Panc1 (cell line): ENCODE measurements at regions not wholly inside any gene's neighbourhood (a gene's known extent, or its start where the extent isn't known, plus 50 kb on each side); places are given as distances from the start of the nearest gene placed in this dataset.

Experiments used
- ATAC-seq: fragments of 200-7000 bp; cut with Tn5 transposase; 2 replicates; pipeline ENCODE4 v1.9.1; 2020; ENCODE audit warnings: mild to moderate bottlenecking, moderate library complexity
- BruUV-seq: library from RNA; stranded (reverse); fragments of 400-500 nt; replicated peaks from 2 replicates; lab custom pipeline; 2021; lab: Mats Ljungman, UMichigan
- CTCF ChIA-PET: fragments of 300-600 bp; sonication (Branson Sonifier 250); formaldehyde crosslinking; loops from one replicate; lab custom pipeline; 2022; ENCODE audit warnings: antibody characterized with exemption; lab: Charles Lee
- POLR2A ChIA-PET: fragments of 300-600 bp; sonication (Branson Sonifier 250); formaldehyde crosslinking; loops from one replicate; lab custom pipeline; 2022; ENCODE audit warnings: antibody characterized with exemption; lab: Charles Lee
- DNase-seq: peaks from one replicate; pipeline ENCODE4 v3.0.0-alpha.2; 2010; ENCODE audit warnings: low read depth, low spot score
- H3K27ac ChIP-seq: 2 replicates; pipeline ENCODE4 v1.5.1; 2011; ENCODE audit warnings: mild to moderate bottlenecking, low read length, inconsistent platforms
- H3K27me3 ChIP-seq: fragments of 200-500 bp; sonication (Bioruptor generic); 2 replicates; pipeline ENCODE4 v1.6.0; 2014; ENCODE audit warnings: low read length, inconsistent platforms; ENCODE audit not compliant: control insufficient read depth, insufficient read depth
- H3K36me3 ChIP-seq: fragments of 200-500 bp; sonication (Bioruptor generic); 2 replicates; pipeline ENCODE4 v1.5.1; 2014; ENCODE audit warnings: inconsistent platforms, mild to moderate bottlenecking, low read length, moderate library complexity; ENCODE audit not compliant: control insufficient read depth, insufficient read depth
- H3K4me1 ChIP-seq: 2 replicates; pipeline ENCODE4 v1.5.1; 2011; ENCODE audit warnings: inconsistent platforms, mild to moderate bottlenecking, low read length, moderate library complexity; ENCODE audit not compliant: control insufficient read depth, insufficient read depth
- H3K4me3 ChIP-seq, 2 experiments: 2 replicates each; pipeline ENCODE4 v1.5.1; 2011 to 2012; ENCODE audit warnings: low read depth in 2 of 2, low read length in 2 of 2, mild to moderate bottlenecking in 2 of 2, inconsistent platforms in 1 of 2, moderate library complexity in 1 of 2
- H3K9me3 ChIP-seq: fragments of 200-500 bp; sonication (Bioruptor generic); 2 replicates; pipeline ENCODE4 v1.5.1; 2014; ENCODE audit warnings: low read depth, mild to moderate bottlenecking, inconsistent platforms, low read length, moderate library complexity; ENCODE audit not compliant: control insufficient read depth, insufficient read depth
- POLR2AphosphoS5 ChIP-seq: IDR thresholded peaks from 2 replicates; pipeline ENCODE4 v1.6.1; 2012; ENCODE audit warnings: mild to moderate bottlenecking, low read depth, low read length, moderate library complexity
- REST ChIP-seq, 2 experiments: IDR thresholded peaks; 2 replicates each; pipeline ENCODE4 v1.6.1; 2011 to 2012; ENCODE audit warnings: low read depth in 2 of 2, control low read depth in 1 of 2, low read length in 1 of 2, mild to moderate bottlenecking in 1 of 2, moderate library complexity in 1 of 2; ENCODE audit not compliant: insufficient read depth in 1 of 2
- SIN3A ChIP-seq: IDR thresholded peaks from 2 replicates; pipeline ENCODE4 v1.6.1; 2012; ENCODE audit warnings: low read depth, mild to moderate bottlenecking, low read length, moderate library complexity, borderline replicate concordance; ENCODE audit not compliant: insufficient read depth
- TCF7L2 ChIP-seq: IDR thresholded peaks from 2 replicates; pipeline ENCODE4 v1.6.1; 2011; ENCODE audit warnings: mild to moderate bottlenecking, low read depth, low read length, inconsistent platforms
- in situ Hi-C: cut with HindIII; loops from 2 replicates; pipeline ENCODE4 v1.10.0; 2016; ENCODE audit warnings: low sequenced_read_pairs, low pct_unique_long_range_greater_than_20kb
- intact Hi-C: fragments of 100-400 bp; cut with micrococcal nuclease; formaldehyde crosslinking; loops from one replicate; pipeline ENCODE4 v1.10.0; 2022; ENCODE audit not compliant: unreplicated experiment
- TF ChIP-seq, protein P1 (sequence below): fragments of 450-650 bp; IDR thresholded peaks from 2 replicates; pipeline ENCODE4 v1.5.1; 2017; ENCODE audit warnings: mild to moderate bottlenecking

DNA sequence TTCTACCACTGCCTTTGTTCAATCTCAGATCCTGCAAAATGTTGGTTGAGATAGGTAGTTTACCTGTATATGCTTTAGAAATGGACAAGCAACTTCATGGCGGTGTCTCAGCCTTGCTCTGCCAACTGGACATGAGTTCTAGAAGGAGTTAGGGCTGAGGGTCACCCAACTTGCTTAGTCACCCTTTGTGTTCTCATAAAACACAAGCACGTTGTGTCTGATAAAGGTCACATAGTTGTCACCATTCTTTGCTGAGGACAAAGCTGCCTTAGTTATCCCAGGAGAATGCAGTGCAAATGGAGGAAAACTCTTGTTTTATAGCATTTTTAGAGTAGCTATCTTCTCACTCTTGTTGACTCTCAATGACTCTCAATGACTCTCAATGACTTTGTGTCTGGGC, 218.4 kb upstream of the TMTC4 start:
- no peaks in the 10 kb centered on the region for H3K9me3 ChIP-seq
- DNase-seq, result no peak
- ChIA-PET POLR2A (no interaction called here), CTCF (no interaction called here)
- no peaks in the 10 kb centered on the region for H3K27me3 ChIP-seq
- no peaks in the 10 kb centered on the region for H3K36me3 ChIP-seq
- TF ChIP-seq, protein P1, sequence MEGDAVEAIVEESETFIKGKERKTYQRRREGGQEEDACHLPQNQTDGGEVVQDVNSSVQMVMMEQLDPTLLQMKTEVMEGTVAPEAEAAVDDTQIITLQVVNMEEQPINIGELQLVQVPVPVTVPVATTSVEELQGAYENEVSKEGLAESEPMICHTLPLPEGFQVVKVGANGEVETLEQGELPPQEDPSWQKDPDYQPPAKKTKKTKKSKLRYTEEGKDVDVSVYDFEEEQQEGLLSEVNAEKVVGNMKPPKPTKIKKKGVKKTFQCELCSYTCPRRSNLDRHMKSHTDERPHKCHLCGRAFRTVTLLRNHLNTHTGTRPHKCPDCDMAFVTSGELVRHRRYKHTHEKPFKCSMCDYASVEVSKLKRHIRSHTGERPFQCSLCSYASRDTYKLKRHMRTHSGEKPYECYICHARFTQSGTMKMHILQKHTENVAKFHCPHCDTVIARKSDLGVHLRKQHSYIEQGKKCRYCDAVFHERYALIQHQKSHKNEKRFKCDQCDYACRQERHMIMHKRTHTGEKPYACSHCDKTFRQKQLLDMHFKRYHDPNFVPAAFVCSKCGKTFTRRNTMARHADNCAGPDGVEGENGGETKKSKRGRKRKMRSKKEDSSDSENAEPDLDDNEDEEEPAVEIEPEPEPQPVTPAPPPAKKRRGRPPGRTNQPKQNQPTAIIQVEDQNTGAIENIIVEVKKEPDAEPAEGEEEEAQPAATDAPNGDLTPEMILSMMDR, result no peak
- TF ChIP-seq POLR2AphosphoS5 (no peak), SIN3A (no peak), TCF7L2 (no peak)
- BruUV-seq, result no TSS peak
- intact Hi-C loops, result no loop called here
- ATAC-seq, result no peak
- no peak overlapping the region for H3K4me3 ChIP-seq
- in situ Hi-C loops, result no loop called here
- H3K27ac ChIP-seq, result no peak overlapping the region
- no peaks in the 10 kb centered on the region for H3K4me1 ChIP-seq

- Histone ChIP-seq H3K4me3 (no peak overlapping the region), H3K27me3 (no peaks in the 10 kb centered on the region), H3K4me1 (no peaks in the 10 kb centered on the region), H3K36me3 (no peaks in the 10 kb centered on the region), H3K27ac (no peak overlapping the region), H3K9me3 (no peaks in the 10 kb centered on the region)
- intact Hi-C loops, result no loop called here
- ChIA-PET CTCF (no interaction called here), POLR2A (no interaction called here)
- ATAC-seq, result no peak
- no TSS peak for BruUV-seq
- in situ Hi-C loops, result no loop called here
- no peak for DNase-seq
- TF ChIP-seq, protein P1, result no peak
- TF ChIP-seq SIN3A (no peak), POLR2AphosphoS5 (no peak), TCF7L2 (no peak), REST (IDR thresholded peaks at IDR 0.05; ENCODE audit: insufficient read depth in 1 of 2, low read depth in 2 of 2, low read length in 1 of 2) (no peak)
Measured at GRCh38 chr13:100890645-100891044, 216.1 kb upstream of the TMTC4 start.

- Histone ChIP-seq H3K4me1 (no peaks in the 10 kb centered on the region), H3K9me3 (no peaks in the 10 kb centered on the region), H3K27ac (no peak overlapping the region), H3K36me3 (no peaks in the 10 kb centered on the region), H3K27me3 (no peaks in the 10 kb centered on the region), H3K4me3 (no peak overlapping the region)
- ChIA-PET POLR2A (no interaction called here), CTCF (no interaction called here)
- BruUV-seq, result no TSS peak
- intact Hi-C loops, result loop anchor here (10.0 kb wide), 1 partner anchor 503 kb away; no protein-coding TSS in a partner anchor
- no peak for ATAC-seq
- no peak for DNase-seq
- in situ Hi-C loops, result no loop called here
- TF ChIP-seq POLR2AphosphoS5, result no peak
- TF ChIP-seq, protein P1, result no peak
- no peak for TF ChIP-seq TCF7L2
- TF ChIP-seq SIN3A, result no peak
- TF ChIP-seq REST (IDR thresholded peaks at IDR 0.05; ENCODE audit: insufficient read depth in 1 of 2, low read depth in 2 of 2, low read length in 1 of 2), result no peak
Measured at GRCh38 chr13:100887729-100888151, 213.1 kb upstream of the TMTC4 start.
